ENCODE measurements at regions not wholly inside any gene's neighbourhood (a gene's known extent, or its start where the extent isn't known, plus 50 kb on each side); places are given as distances from the start of the nearest gene placed in this dataset.

DNA sequence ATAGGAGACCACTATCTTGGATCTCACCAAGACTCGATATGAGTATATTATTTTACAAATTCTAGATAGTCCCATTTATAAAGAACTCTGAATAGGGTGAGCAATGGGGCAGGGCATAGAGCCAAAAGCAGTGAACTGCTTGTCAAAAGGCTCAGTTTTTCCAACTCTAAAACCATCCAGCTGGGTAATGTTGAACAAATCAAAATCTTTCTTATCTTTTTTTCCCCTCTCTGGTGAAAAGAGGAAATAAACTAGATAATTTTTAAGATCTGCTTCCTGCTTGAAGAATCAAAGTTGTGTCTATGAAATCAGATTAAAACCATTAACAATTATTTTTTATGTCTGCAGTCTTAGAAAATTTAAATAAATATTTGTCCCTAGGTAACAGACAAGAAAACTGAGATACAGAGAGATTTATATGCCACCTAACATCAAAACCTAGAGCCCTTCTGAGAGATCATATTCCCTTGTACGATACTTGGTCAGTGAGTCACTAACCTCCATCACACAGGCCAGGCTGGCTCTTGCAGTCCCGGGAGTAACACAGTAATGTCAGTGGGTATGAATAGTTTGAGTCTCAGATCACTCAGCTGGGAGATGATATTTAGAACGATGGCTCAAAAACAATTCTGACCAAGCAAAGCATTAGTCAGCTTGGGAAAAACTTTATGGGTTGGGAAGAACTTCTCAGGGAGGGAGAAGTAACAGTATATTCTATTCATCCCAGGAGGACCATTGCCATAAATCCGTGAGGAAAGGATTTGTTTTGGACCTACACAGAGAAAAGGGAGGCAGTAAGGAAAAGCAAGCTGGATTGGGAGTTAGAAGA is 178.8 kb downstream of the REEP3 start:
- TF ChIP-seq, protein P1, sequence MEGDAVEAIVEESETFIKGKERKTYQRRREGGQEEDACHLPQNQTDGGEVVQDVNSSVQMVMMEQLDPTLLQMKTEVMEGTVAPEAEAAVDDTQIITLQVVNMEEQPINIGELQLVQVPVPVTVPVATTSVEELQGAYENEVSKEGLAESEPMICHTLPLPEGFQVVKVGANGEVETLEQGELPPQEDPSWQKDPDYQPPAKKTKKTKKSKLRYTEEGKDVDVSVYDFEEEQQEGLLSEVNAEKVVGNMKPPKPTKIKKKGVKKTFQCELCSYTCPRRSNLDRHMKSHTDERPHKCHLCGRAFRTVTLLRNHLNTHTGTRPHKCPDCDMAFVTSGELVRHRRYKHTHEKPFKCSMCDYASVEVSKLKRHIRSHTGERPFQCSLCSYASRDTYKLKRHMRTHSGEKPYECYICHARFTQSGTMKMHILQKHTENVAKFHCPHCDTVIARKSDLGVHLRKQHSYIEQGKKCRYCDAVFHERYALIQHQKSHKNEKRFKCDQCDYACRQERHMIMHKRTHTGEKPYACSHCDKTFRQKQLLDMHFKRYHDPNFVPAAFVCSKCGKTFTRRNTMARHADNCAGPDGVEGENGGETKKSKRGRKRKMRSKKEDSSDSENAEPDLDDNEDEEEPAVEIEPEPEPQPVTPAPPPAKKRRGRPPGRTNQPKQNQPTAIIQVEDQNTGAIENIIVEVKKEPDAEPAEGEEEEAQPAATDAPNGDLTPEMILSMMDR (IDR thresholded peaks at IDR 0.05) = no peak
- no peak for TF ChIP-seq POLR2AphosphoS5 (IDR thresholded peaks at IDR 0.05)
- TF ChIP-seq POLR2A (IDR thresholded peaks at IDR 0.05) = no peak
